B cell (primary cell): ENCODE measurements at regions not wholly inside any gene's neighbourhood (a gene's known extent, or its start where the extent isn't known, plus 50 kb on each side); places are given as distances from the start of the nearest gene placed in this dataset.

ENCODE experiments used
- ATAC-seq: fragments of 200-7000 bp; cut with Tn5 transposase; one replicate; pipeline ENCODE4 v1.10.0; 2021; ENCODE audit warnings: low read depth, mild to moderate bottlenecking, moderate number of reproducible peaks, moderate library complexity
- CTCF ChIA-PET: fragments of 350-600 bp; sonication (Branson Sonifier 250); formaldehyde crosslinking; loops from one replicate; lab custom pipeline; 2021; ENCODE audit warnings: antibody characterized with exemption, inconsistent platforms; lab: Charles Lee
- POLR2A ChIA-PET: fragments of 350-600 bp; sonication (Branson Sonifier 250); formaldehyde crosslinking; loops from one replicate; lab custom pipeline; 2021; ENCODE audit warnings: antibody characterized with exemption; lab: Charles Lee
- DNase-seq: peaks from one replicate; pipeline ENCODE4 v3.0.0; 2013
- H2AFZ ChIP-seq: 2 replicates; pipeline ENCODE4 v1.6.1; 2012; ENCODE audit warnings: mild to moderate bottlenecking, low read depth, low read length; ENCODE audit not compliant: insufficient read depth, poor library complexity, severe bottlenecking
- H3K27ac ChIP-seq, 2 donors: 1 replicate in 1 of 2; 2 replicates in 1 of 2; pipeline ENCODE4 v1.5.1; 2012 to 2013; ENCODE audit warnings: low read length in 2 of 2, mild to moderate bottlenecking in 2 of 2, moderate library complexity in 1 of 2
- H3K27me3 ChIP-seq, 4 experiments: fragments of 200-600 bp in 1 of 4; sonication (generic) in 1 of 4; replicated peaks in 1 of 4; 1 replicate in 2 of 4; 2 replicates in 2 of 4; pipeline versions ENCODE4 v1.6.1 to v1.7.0; 2013 to 2016; ENCODE audit warnings: low read length in 3 of 4, mild to moderate bottlenecking in 2 of 4, mixed read lengths in 1 of 4, moderate library complexity in 1 of 4; ENCODE audit not compliant: insufficient read depth in 4 of 4, control insufficient read depth in 3 of 4; ENCODE audit errors: control extremely low read depth in 1 of 4
- H3K36me3 ChIP-seq, 2 experiments: replicated peaks in 1 of 2; 1 replicate in 1 of 2; 2 replicates in 1 of 2; pipeline versions ENCODE4 v1.6.1 to v1.7.1; 2013; ENCODE audit warnings: low read length in 1 of 2; ENCODE audit not compliant: insufficient read depth in 2 of 2, control insufficient read depth in 1 of 2; ENCODE audit errors: control extremely low read depth in 1 of 2, extremely low read depth in 1 of 2
- H3K4me1 ChIP-seq, 2 donors: fragments of 200-600 bp in 1 of 2; sonication (generic) in 1 of 2; 1 replicate in 1 of 2; 2 replicates in 1 of 2; pipeline versions ENCODE4 v1.5.1 to v1.6.1; 2013 to 2017; ENCODE audit warnings: low read length in 2 of 2; ENCODE audit not compliant: control insufficient read depth in 2 of 2, insufficient read depth in 2 of 2
- H3K4me2 ChIP-seq: replicated peaks from 2 replicates; pipeline ENCODE3; 2012; ENCODE audit warnings: mild to moderate bottlenecking, low read depth, low read length; ENCODE audit not compliant: poor library complexity, severe bottlenecking
- H3K4me3 ChIP-seq, 5 experiments: fragments of 200-600 bp in 1 of 5; sonication (generic) in 1 of 5; 1 replicate in 3 of 5; 2 replicates in 2 of 5; pipeline versions ENCODE4 v1.5.1 to v1.7.0; 2011 to 2016; ENCODE audit warnings: low read length in 4 of 5, mild to moderate bottlenecking in 4 of 5, low read depth in 2 of 5, control low read depth in 1 of 5, moderate library complexity in 1 of 5; ENCODE audit not compliant: insufficient read depth in 1 of 5; ENCODE audit errors: control extremely low read depth in 1 of 5, extremely low read depth in 1 of 5
- H3K79me2 ChIP-seq: fragments of 200-600 bp; sonication (generic); one replicate; pipeline ENCODE4 v1.6.0; 2016; ENCODE audit warnings: low read length; ENCODE audit not compliant: control insufficient read depth, insufficient read depth
- H3K9ac ChIP-seq: fragments of 200-600 bp; sonication (generic); 2 replicates; pipeline ENCODE4 v1.6.1; 2017; ENCODE audit warnings: mild to moderate bottlenecking, low read length, moderate library complexity
- H3K9me3 ChIP-seq, 3 donors: one replicate each; pipeline versions ENCODE4 v1.6.1 to v1.7.1; 2013; ENCODE audit warnings: low read length in 2 of 3; ENCODE audit not compliant: control insufficient read depth in 2 of 3, insufficient read depth in 1 of 3; ENCODE audit errors: control extremely low read depth in 1 of 3
- H4K20me1 ChIP-seq: 2 replicates; pipeline ENCODE4 v1.6.0; 2012; ENCODE audit warnings: mild to moderate bottlenecking, low read length; ENCODE audit not compliant: insufficient read depth, control insufficient read depth, poor library complexity, severe bottlenecking
- H3K27ac Mint-ChIP-seq: one replicate; pipeline ENCODE4 v1.8.0; 2021; ENCODE audit warnings: mixed read lengths
- H3K27me3 Mint-ChIP-seq: one replicate; pipeline ENCODE4 v1.8.0; 2021; ENCODE audit warnings: mixed read lengths
- H3K4me1 Mint-ChIP-seq: one replicate; pipeline ENCODE4 v1.8.0; 2021; ENCODE audit warnings: mixed read lengths
- H3K4me3 Mint-ChIP-seq: one replicate; pipeline ENCODE4 v1.8.0; 2021; ENCODE audit warnings: mixed read lengths
- H3K9me3 Mint-ChIP-seq: one replicate; pipeline ENCODE4 v1.8.0; 2022; ENCODE audit warnings: mixed read lengths; ENCODE audit not compliant: insufficient read depth
- EZH2 ChIP-seq: IDR thresholded peaks from 2 replicates; pipeline ENCODE4 v1.6.1; 2012; ENCODE audit warnings: borderline replicate concordance, low read depth, mild to moderate bottlenecking, moderate library complexity, low read length; ENCODE audit not compliant: insufficient read depth, poor library complexity, severe bottlenecking
- WGBS: methylation state at CpG from one replicate; pipeline ENCODE4 v1.1.5; 2013; ENCODE audit warnings: missing lambda C conversion rate; ENCODE audit not compliant: insufficient coverage; 5-methylcytosine and 5-hydroxymethylcytosine counted together
- intact Hi-C: fragments of 100-400 bp; cut with micrococcal nuclease; formaldehyde crosslinking; loops from one replicate; pipeline ENCODE4 v1.10.0; 2022
- TF ChIP-seq, protein P1 (sequence below): fragments of 200-600 bp; IDR thresholded peaks from one replicate; pipeline ENCODE4 v1.8.0; 2022; ENCODE audit warnings: antibody characterized with exemption, mild to moderate bottlenecking

DNA sequence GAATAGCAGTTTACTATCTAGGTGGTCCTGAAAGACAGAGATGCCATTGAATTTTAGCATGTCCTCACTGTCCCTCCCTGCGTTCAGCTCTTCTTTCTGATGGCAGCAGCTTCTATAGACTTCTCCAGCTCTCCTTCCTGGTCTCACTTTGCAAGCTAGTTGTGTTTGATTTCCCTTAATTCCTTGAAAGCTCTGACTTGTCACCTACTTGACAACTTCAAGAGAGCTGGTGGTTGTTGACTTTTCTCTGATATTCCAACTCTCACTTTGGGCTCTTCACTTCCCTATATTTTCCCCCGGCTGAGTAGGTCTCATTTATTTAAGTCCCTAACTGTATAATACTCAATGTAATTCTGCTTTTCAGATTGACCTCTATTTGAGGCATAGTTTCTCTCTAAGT, 1825.0 kb upstream of the RAG2 start:
- DNase-seq = no peak
- CTCF ChIA-PET = no interaction called here
- H3K4me1 Mint-ChIP-seq = no peaks in the 10 kb centered on the region
- Histone ChIP-seq H3K9me3 (no peaks in the 10 kb centered on the region), H2AFZ (no peak overlapping the region), H3K79me2 (no peaks in the 10 kb centered on the region), H4K20me1 (no peaks in the 10 kb centered on the region), H3K4me1 (no peaks in the 10 kb centered on the region), H3K36me3 (no peaks in the 10 kb centered on the region), H3K4me3 (no peak overlapping the region), H3K27me3 (no peaks in the 10 kb centered on the region), H3K27ac (no peak overlapping the region), H3K9ac (no peak overlapping the region), H3K4me2 (no peak overlapping the region)
- ATAC-seq = no peak
- no peaks in the 10 kb centered on the region for H3K9me3 Mint-ChIP-seq
- H3K27ac Mint-ChIP-seq = no peak overlapping the region
- WGBS = no CpG with 5 or more reads among the region's 2 CpGs
- no peaks in the 10 kb centered on the region for H3K27me3 Mint-ChIP-seq
- no peak overlapping the region for H3K4me3 Mint-ChIP-seq
- TF ChIP-seq, protein P1, sequence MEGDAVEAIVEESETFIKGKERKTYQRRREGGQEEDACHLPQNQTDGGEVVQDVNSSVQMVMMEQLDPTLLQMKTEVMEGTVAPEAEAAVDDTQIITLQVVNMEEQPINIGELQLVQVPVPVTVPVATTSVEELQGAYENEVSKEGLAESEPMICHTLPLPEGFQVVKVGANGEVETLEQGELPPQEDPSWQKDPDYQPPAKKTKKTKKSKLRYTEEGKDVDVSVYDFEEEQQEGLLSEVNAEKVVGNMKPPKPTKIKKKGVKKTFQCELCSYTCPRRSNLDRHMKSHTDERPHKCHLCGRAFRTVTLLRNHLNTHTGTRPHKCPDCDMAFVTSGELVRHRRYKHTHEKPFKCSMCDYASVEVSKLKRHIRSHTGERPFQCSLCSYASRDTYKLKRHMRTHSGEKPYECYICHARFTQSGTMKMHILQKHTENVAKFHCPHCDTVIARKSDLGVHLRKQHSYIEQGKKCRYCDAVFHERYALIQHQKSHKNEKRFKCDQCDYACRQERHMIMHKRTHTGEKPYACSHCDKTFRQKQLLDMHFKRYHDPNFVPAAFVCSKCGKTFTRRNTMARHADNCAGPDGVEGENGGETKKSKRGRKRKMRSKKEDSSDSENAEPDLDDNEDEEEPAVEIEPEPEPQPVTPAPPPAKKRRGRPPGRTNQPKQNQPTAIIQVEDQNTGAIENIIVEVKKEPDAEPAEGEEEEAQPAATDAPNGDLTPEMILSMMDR = no peak
- no peak for TF ChIP-seq EZH2
- POLR2A ChIA-PET = no interaction called here
- intact Hi-C loops = no loop called here

DNA sequence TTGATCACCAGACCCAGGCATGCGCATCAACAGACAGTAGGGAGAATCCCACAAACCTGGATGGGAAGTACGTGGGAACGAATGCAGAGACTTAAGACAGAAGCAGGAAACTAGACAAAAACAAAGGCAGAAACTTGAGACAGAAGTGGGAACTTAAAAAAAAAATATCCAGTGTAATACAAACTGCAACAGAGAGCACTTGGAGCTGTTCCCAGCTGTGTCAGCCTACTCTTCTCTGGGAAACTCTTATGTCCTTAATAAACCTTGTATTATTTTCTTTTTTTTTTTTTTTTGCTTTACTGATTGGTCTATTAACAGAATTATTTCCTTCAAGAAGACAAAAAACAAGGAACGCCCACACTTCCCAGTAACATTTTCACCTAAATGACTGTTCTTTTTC, 1818.1 kb upstream of the RAG2 start:
- no peak for ATAC-seq
- no peaks in the 10 kb centered on the region for H3K4me1 Mint-ChIP-seq
- TF ChIP-seq EZH2 = no peak
- TF ChIP-seq, protein P1 = no peak
- Histone ChIP-seq H3K27me3 (no peaks in the 10 kb centered on the region), H3K79me2 (no peaks in the 10 kb centered on the region), H4K20me1 (no peaks in the 10 kb centered on the region), H3K36me3 (no peaks in the 10 kb centered on the region), H3K4me2 (no peak overlapping the region), H3K9me3 (peaks cover 0 to 8% (median 5%) of the 10 kb centered on the region in 3 donors), H3K4me3 (no peak overlapping the region), H3K4me1 (no peaks in the 10 kb centered on the region), H3K9ac (no peak overlapping the region), H2AFZ (no peak overlapping the region), H3K27ac (no peak overlapping the region)
- no peak overlapping the region for H3K27ac Mint-ChIP-seq
- ChIA-PET POLR2A (no interaction called here), CTCF (no interaction called here)
- no peak overlapping the region for H3K4me3 Mint-ChIP-seq
- no peak for DNase-seq
- 81% methylated on average over 3 of the region's 4 CpGs for WGBS
- no peaks in the 10 kb centered on the region for H3K27me3 Mint-ChIP-seq
- intact Hi-C loops = no loop called here
- peaks cover 8% of the 10 kb centered on the region for H3K9me3 Mint-ChIP-seq
